HepG2 (cell line): ENCODE measurements at regions not wholly inside any gene's neighbourhood (a gene's known extent, or its start where the extent isn't known, plus 50 kb on each side); places are given as distances from the start of the nearest gene placed in this dataset.

Source experiments
- ATAC-seq: fragments of 200-7000 bp; cut with Tn5 transposase; 3 replicates; pipeline ENCODE4 v1.9.1; 2020; ENCODE audit warnings: mild to moderate bottlenecking, moderate library complexity
- BruUV-seq: library from RNA; stranded (reverse); fragments of 400-500 nt; replicated peaks from 2 replicates; lab custom pipeline; 2021; lab: Mats Ljungman, UMichigan
- CTCF ChIA-PET: fragments of 300-600 bp; formaldehyde crosslinking; extraction: SDS; loops from one replicate; lab custom pipeline; 2021; ENCODE audit warnings: low total read pairs, inconsistent platforms, low intra/inter-chr PET ratio; lab: Yijun Ruan, JAX
- POLR2A ChIA-PET: fragments of 350-600 bp; sonication (Branson Sonifier 250); formaldehyde crosslinking; loops from one replicate; lab custom pipeline; 2020; ENCODE audit warnings: antibody characterized with exemption, inconsistent platforms; lab: Yijun Ruan, JAX
- DNase-seq: peaks from one replicate; pipeline ENCODE4 v3.0.0-alpha.2; 2015; ENCODE audit warnings: low spot score
- FAIRE-seq: peaks from 3 replicates; lab custom pipeline; 2011; peaks lifted over from hg19 to GRCh38; lab: Jason Lieb, UNC
- H2AFZ ChIP-seq: one replicate; pipeline ENCODE4 v1.6.1; 2011; ENCODE audit warnings: low read length, inconsistent platforms
- H3K27ac ChIP-seq: fragments of 300-600 bp; 3 replicates; pipeline ENCODE4 v1.8.0; 2011; ENCODE audit warnings: mixed run types, mild to moderate bottlenecking, mixed read lengths, low read length, inconsistent platforms; ENCODE audit not compliant: insufficient read depth; ENCODE audit errors: extremely low read length
- H3K27me3 ChIP-seq, 2 experiments: fragments of 200-600 bp in 1 of 2; 2 replicates in 1 of 2; 3 replicates in 1 of 2; pipeline versions ENCODE4 v1.6.0 to v1.8.0; 2011; ENCODE audit warnings: low read length in 2 of 2, mild to moderate bottlenecking in 2 of 2, moderate library complexity in 2 of 2, inconsistent platforms in 1 of 2; ENCODE audit not compliant: insufficient read depth in 2 of 2, control insufficient read depth in 1 of 2
- H3K36me3 ChIP-seq, 2 experiments: fragments of 200-600 bp in 1 of 2; replicated peaks in 1 of 2; 2 replicates in 1 of 2; 3 replicates in 1 of 2; pipeline versions ENCODE4 v1.5.1 to v1.8.0; 2011; ENCODE audit warnings: low read length in 2 of 2, inconsistent platforms in 1 of 2; ENCODE audit not compliant: insufficient read depth in 2 of 2, control insufficient read depth in 1 of 2
- H3K4me1 ChIP-seq: 2 replicates; pipeline ENCODE4 v1.5.1; 2012; ENCODE audit warnings: low read length, inconsistent platforms; ENCODE audit not compliant: insufficient read depth
- H3K4me2 ChIP-seq: 2 replicates; pipeline ENCODE4 v1.6.0; 2011; ENCODE audit warnings: low read depth, low read length, inconsistent platforms
- H3K4me3 ChIP-seq, 3 experiments: fragments of 200-600 bp in 1 of 3; sonication (generic), shearing (Covaris generic) in 1 of 3; replicated peaks in 1 of 3; 2 replicates each; pipeline ENCODE4 v1.5.1; 2011 to 2016; ENCODE audit warnings: low read length in 3 of 3, inconsistent platforms in 2 of 3, low read depth in 2 of 3, mild to moderate bottlenecking in 2 of 3, control low read depth in 1 of 3, mixed read lengths in 1 of 3; ENCODE audit not compliant: insufficient read depth in 1 of 3
- H3K79me2 ChIP-seq: one replicate; pipeline ENCODE4 v1.6.1; 2011; ENCODE audit warnings: low read length, inconsistent platforms; ENCODE audit not compliant: insufficient read depth
- H3K9ac ChIP-seq: 2 replicates; pipeline ENCODE4 v1.6.0; 2011; ENCODE audit warnings: mild to moderate bottlenecking, low read depth, low read length, inconsistent platforms; ENCODE audit not compliant: insufficient read depth
- H3K9me3 ChIP-seq: 2 replicates; pipeline ENCODE4 v1.5.1; 2012; ENCODE audit warnings: mild to moderate bottlenecking, low read length
- H4K20me1 ChIP-seq: 2 replicates; pipeline ENCODE4 v1.6.0; 2011; ENCODE audit warnings: inconsistent platforms, mild to moderate bottlenecking, low read length, moderate library complexity; ENCODE audit not compliant: insufficient read depth
- RXRA ChIP-seq: sonication (generic); formaldehyde crosslinking; IDR thresholded peaks from 2 replicates; pipeline ENCODE4 v1.5.1; 2020; ENCODE audit warnings: missing genetic modification reagents
- ZNF235 ChIP-seq: sonication (generic); formaldehyde crosslinking; IDR thresholded peaks from 2 replicates; pipeline ENCODE4 v1.8.1; 2023; ENCODE audit warnings: mild to moderate bottlenecking, missing genetic modification reagents, borderline replicate concordance
- ZNF720 ChIP-seq: sonication (generic); formaldehyde crosslinking; IDR thresholded peaks from 2 replicates; pipeline ENCODE4 v1.4.0; 2020; ENCODE audit warnings: missing genetic modification reagents
- WGBS: methylation state at CpG from one replicate; pipeline ENCODE4 v1.1.6; 2017; ENCODE audit warnings: low lambda C conversion rate; 5-methylcytosine and 5-hydroxymethylcytosine counted together
- in situ Hi-C: cut with HindIII; loops from 2 replicates; pipeline ENCODE4 v1.10.0; 2017; ENCODE audit warnings: low pct_unique_long_range_greater_than_20kb; ENCODE audit not compliant: extremely low pct_ligation_motif_present
- intact Hi-C: fragments of 100-400 bp; cut with micrococcal nuclease; formaldehyde crosslinking; loops from one replicate; pipeline ENCODE4 v1.10.0; 2022; ENCODE audit not compliant: unreplicated experiment
- TF ChIP-seq, protein P1 (sequence below): sonication (generic); formaldehyde crosslinking; IDR thresholded peaks from 2 replicates; pipeline ENCODE4 v1.5.0; 2020; ENCODE audit warnings: missing genetic modification reagents, mild to moderate bottlenecking, borderline replicate concordance
- TF ChIP-seq, protein P2 (sequence below): sonication (generic); formaldehyde crosslinking; IDR thresholded peaks from 2 replicates; pipeline ENCODE4 v1.5.0; 2020; ENCODE audit warnings: mild to moderate bottlenecking, missing genetic modification reagents
- TF ChIP-seq, protein P3 (sequence below): sonication (generic); formaldehyde crosslinking; IDR thresholded peaks from 2 replicates; pipeline ENCODE4 v1.8.1; 2023; ENCODE audit warnings: mild to moderate bottlenecking, inconsistent platforms, moderate library complexity, missing genetic modification reagents, borderline replicate concordance
- TF ChIP-seq, protein P4 (sequence below): IDR thresholded peaks from 2 replicates; pipeline ENCODE4 v1.6.1; 2016; ENCODE audit warnings: control low read depth

DNA sequence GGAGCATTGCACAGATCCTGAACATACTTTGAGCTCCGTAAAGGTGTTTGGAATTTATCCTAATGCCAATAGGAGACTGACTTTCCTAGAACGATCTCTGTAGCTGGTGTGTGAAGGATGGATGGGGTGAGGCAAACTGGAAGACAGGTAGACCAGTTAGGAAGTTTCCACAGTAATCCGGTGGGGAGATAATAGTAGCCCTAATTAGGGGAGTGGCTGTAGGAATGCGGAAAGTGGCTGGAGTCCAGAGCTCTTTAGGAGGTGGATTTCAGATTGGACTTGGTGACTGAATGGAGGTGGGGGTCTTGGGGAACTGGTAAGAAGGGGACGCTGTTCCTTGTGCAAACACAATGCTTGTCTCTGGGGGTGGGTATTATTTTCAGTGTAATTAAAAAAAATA lies 146.3 kb downstream of the SOX4 start:
- Histone ChIP-seq H3K4me3 (no peak overlapping the region), H3K27me3 (no peaks in the 10 kb centered on the region), H3K36me3 (no peaks in the 10 kb centered on the region), H2AFZ (no peak overlapping the region), H3K4me1 (no peaks in the 10 kb centered on the region), H3K9me3 (no peaks in the 10 kb centered on the region), H3K4me2 (no peak overlapping the region)
- in situ Hi-C loops = no loop called here
- WGBS = 31% methylated on average over 5 of the region's 5 CpGs
- ChIA-PET POLR2A (no interaction called here), CTCF (no interaction called here)
- ATAC-seq (no peak), FAIRE-seq (no peak)
- TF ChIP-seq, protein P1, sequence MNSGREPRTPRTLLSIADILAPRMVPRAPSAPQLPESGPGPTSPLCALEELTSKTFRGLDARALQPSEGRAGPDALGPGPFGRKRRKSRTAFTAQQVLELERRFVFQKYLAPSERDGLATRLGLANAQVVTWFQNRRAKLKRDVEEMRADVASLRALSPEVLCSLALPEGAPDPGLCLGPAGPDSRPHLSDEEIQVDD (CRISPR knock-in tag) = no peak
- TF ChIP-seq RXRA (CRISPR knock-in tag) (no peak), ZNF235 (CRISPR knock-in tag) (no peak), ZNF720 (CRISPR knock-in tag) (no peak)
- TF ChIP-seq, protein P2, sequence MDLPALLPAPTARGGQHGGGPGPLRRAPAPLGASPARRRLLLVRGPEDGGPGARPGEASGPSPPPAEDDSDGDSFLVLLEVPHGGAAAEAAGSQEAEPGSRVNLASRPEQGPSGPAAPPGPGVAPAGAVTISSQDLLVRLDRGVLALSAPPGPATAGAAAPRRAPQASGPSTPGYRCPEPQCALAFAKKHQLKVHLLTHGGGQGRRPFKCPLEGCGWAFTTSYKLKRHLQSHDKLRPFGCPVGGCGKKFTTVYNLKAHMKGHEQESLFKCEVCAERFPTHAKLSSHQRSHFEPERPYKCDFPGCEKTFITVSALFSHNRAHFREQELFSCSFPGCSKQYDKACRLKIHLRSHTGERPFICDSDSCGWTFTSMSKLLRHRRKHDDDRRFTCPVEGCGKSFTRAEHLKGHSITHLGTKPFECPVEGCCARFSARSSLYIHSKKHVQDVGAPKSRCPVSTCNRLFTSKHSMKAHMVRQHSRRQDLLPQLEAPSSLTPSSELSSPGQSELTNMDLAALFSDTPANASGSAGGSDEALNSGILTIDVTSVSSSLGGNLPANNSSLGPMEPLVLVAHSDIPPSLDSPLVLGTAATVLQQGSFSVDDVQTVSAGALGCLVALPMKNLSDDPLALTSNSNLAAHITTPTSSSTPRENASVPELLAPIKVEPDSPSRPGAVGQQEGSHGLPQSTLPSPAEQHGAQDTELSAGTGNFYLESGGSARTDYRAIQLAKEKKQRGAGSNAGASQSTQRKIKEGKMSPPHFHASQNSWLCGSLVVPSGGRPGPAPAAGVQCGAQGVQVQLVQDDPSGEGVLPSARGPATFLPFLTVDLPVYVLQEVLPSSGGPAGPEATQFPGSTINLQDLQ = no peak
- TF ChIP-seq, protein P3, sequence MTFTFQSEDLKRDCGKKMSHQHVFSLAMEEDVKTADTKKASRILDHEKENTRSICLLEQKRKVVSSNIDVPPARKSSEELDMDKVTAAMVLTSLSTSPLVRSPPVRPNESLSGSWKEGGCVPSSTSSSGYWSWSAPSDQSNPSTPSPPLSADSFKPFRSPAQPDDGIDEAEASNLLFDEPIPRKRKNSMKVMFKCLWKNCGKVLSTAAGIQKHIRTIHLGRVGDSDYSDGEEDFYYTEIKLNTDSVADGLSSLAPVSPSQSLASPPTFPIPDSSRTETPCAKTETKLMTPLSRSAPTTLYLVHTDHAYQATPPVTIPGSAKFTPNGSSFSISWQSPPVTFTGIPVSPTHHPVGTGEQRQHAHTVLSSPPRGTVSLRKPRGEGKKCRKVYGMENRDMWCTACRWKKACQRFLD (CRISPR knock-in tag) = no peak
- TF ChIP-seq, protein P4, sequence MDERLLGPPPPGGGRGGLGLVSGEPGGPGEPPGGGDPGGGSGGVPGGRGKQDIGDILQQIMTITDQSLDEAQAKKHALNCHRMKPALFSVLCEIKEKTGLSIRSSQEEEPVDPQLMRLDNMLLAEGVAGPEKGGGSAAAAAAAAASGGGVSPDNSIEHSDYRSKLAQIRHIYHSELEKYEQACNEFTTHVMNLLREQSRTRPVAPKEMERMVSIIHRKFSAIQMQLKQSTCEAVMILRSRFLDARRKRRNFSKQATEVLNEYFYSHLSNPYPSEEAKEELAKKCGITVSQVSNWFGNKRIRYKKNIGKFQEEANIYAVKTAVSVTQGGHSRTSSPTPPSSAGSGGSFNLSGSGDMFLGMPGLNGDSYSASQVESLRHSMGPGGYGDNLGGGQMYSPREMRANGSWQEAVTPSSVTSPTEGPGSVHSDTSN (CRISPR knock-in tag) = no peak
- TF ChIP-seq, all 625 proteins: peak for 0
- no peak for DNase-seq
- Histone ChIP-seq H4K20me1 (no peaks in the 10 kb centered on the region), H3K27ac (no peak overlapping the region), H3K9ac (no peak overlapping the region), H3K79me2 (no peaks in the 10 kb centered on the region)
- BruUV-seq = no TSS peak
- intact Hi-C loops = no loop called here
